ENCODE measurements at regions not wholly inside any gene's neighbourhood (a gene's known extent, or its start where the extent isn't known, plus 50 kb on each side); places are given as distances from the start of the nearest gene placed in this dataset.

DNA sequence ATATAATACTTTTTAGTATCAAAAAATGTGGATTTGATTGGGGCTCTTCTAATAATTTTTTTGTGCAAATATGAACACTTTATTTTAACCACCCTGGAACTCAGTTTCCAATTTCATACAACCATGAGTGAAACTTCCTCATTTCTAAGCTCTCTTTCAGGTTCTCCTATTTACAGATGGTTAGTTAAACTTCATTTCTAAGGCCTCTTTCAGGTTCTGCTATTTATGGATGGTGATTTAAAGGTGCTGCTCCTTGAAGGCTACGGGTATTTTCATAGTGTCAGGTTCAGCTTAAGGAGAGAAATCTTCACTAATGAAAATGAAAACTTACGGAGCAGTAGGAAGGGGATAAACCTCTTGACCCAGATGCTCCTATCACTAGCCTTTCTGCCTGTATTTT is 568.3 kb downstream of the KIF20B start:
- TF ChIP-seq, protein P1, sequence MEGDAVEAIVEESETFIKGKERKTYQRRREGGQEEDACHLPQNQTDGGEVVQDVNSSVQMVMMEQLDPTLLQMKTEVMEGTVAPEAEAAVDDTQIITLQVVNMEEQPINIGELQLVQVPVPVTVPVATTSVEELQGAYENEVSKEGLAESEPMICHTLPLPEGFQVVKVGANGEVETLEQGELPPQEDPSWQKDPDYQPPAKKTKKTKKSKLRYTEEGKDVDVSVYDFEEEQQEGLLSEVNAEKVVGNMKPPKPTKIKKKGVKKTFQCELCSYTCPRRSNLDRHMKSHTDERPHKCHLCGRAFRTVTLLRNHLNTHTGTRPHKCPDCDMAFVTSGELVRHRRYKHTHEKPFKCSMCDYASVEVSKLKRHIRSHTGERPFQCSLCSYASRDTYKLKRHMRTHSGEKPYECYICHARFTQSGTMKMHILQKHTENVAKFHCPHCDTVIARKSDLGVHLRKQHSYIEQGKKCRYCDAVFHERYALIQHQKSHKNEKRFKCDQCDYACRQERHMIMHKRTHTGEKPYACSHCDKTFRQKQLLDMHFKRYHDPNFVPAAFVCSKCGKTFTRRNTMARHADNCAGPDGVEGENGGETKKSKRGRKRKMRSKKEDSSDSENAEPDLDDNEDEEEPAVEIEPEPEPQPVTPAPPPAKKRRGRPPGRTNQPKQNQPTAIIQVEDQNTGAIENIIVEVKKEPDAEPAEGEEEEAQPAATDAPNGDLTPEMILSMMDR (conservative IDR thresholded peaks at IDR 0.05; ENCODE audit: low read length) = no peak
- TF ChIP-seq EZH2phosphoT487 (IDR thresholded peaks at IDR 0.05; ENCODE audit: borderline replicate concordance, low read depth, low read length) = no peak

All from OCI-LY7 (cell line).